NCI-H128 (cell line): ENCODE measurements at regions not wholly inside any gene's neighbourhood (a gene's known extent, or its start where the extent isn't known, plus 50 kb on each side); places are given as distances from the start of the nearest gene placed in this dataset.

Experiments used
- DNase-seq: peaks from one replicate; lab custom pipeline; 2025; ENCODE audit not compliant: unreplicated experiment; lab: John Stamatoyannopoulos, UW

DNA sequence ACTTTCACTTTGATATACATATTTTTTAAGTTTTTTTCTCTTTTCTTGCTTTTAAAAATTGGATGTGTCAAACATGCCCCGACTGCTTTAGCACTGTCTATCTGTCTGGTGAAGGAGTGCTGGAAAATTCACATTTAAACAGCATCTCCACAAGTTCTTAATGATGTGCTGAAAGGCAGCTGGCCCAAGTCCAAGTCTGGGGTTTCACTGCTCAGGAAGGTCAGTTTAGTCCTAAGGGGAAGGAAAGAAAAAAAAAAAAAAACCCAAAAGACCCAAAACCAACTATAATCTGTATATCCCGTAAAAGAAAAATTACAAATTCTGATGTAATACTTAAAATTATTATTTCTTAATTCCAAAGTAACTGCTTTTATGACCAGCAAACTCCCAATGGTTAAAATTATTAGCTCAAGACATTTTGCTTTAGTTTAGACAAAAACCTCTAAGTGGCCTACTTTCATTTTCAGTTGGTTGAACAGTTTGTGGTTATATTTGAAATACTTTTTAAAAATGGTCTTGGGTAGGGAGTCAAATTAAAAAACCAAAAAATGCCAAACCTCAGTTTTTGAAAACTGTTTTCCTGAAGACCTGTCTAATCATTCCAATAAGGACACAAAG, 79.5 kb upstream of the PREP start:
- no peak for DNase-seq

DNA sequence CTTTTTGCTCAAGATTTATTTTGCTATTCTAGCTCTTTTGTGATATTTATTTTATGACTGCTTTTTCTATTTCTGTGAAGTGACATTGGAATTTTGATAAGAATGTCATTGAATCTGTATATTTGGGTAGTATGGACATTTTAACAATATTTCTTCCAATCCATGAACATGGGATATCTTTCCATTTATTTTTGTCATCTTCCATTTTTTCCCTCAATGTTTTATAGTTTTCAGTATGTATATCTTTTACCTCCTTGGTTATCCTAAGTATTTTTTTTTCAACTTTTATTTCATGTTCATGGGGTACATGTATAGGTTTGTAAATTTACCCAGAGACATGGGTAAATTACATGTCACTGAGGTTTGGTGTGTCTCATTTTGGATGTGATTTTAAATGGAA, 74.1 kb upstream of the PREP start:
- DNase-seq = no peak

DNA sequence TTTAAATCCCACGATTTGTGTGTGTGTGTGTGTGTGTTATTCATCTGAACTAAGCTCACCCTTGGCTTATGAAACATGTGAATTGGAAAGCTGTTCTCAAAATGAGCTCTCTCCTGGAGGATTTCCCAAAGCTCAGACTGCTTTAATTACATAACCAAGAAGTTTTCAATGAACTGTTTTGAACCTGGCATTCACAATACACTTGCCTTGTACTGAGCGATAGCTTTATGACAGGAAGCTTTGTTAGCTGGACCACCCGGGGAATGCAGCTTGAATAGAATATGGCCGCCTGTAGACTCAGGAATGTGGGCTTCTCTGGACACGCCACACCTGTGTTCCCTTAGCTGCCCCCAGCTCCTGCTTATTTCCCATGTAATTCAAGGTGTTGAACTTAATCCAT, 71.4 kb upstream of the PREP start:
- DNase-seq = no peak

GRCh38 chr6:105469946-105470345, 67.1 kb upstream of the PREP start:
- no peak for DNase-seq

DNA sequence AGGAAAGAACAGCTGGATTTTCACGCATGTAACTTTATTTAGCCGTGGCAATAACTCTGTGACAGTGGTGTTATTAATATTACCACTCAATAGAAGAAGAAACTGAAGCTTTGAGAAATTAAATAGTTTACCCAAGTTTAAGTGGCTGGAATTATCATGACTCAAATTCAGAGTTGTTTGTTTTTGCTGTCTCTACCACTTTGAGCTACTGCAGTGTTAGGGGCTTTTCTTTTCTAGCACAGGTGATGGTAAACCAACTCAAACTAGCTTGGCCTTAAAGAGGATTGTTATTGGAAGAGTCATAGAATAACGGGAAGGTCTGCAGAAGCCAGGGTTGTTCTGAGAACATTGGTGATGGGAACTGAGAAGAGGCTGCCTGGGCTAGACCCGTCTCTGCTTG, 66.0 kb upstream of the PREP start:
- DNase-seq = no peak

DNA sequence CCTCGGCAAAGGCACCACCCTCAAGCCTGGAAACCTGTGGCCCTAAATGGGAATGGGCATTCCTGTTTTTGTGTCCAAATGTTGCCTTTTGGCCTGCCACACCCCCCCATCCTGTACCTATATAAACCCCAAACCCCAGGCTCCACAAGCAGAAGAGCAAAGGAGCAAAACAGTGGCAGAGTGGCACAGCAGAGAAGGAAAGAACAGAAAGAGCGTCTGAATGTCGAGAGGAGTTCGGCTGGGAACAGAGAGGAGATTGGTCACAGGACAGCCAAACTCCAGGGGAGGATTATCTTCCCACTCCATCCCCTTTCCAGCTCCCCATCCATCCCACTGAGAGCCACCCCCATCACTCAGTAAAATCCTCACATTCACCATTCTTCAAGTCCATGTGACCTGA, 58.0 kb upstream of the PREP start:
- DNase-seq = no peak

GRCh38 chr6:105459864-105460263, 57.0 kb upstream of the PREP start:
- DNase-seq = no peak

DNA sequence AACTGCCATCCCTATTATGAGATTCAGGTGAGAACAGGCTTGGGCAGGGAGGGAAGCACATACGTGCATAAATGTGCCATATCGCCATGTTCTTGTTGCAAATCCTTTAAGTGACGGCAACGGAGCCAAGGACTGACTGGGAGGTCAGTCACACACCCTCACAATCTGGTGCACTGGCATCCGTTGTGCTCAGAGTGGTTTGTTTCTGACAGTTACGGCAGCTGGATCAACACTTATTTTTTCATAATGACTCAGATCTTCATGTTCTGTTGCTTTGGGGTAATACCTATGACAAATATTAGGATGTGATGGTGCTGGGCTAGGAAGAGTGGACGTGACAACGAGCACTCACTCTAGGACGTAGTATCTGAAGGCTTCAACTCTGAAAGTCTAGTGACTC, 56.2 kb upstream of the PREP start:
- no peak for DNase-seq

DNA sequence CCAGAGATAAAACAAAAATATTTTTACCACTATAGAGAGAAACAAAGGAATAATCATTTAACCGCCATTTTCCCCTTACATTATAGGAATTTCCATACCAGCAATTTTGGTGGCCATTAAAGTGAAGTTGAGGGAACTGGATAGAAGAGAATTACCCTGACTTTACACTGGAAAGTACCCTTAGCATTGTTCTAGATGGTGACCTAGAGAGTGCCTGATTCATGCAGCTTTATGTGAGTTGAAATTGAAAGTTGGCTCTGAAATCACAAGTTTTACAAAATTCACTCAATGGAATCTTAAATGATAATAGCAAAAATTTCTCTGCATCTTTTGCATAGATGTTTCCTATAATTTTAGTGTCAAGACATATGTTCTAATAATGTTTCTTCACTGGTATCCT, 55.7 kb upstream of the PREP start:
- no peak for DNase-seq

GRCh38 chr6:105458084-105458483, 55.2 kb upstream of the PREP start:
- DNase-seq = no peak

DNA sequence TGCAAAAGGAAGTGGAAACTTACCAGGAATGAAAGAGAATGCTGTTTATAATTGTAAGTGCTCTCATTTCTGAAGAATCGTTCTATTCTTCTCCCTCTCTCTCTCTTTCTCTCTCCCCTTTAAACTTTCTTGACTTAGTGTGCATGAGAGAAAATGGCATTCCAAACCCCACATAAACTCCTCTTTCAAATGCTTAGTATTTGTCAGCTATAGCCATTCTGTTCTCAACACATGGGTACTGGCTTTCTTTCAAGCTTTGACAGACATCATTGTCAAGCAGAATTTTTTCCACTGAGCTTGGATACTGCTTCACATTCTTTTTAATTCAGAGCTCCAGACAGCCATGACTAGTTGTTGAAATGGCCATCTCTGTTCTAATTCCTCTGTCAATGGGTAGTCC, 51.1 kb upstream of the PREP start:
- no peak for DNase-seq

- DNase-seq = no peak
Measured at GRCh38 chr6:105452924-105453756, 50.3 kb upstream of the PREP start.
